Omental fat pad (tissue), 3 donors: ENCODE measurements at regions not wholly inside any gene's neighbourhood (a gene's known extent, or its start where the extent isn't known, plus 50 kb on each side); places are given as distances from the start of the nearest gene placed in this dataset.

Source experiments
- ATAC-seq: fragments of 150-250 bp; one replicate; pipeline ENCODE4 v1.9.1; 2016; ENCODE audit warnings: mild to moderate bottlenecking, moderate library complexity; ENCODE audit not compliant: low FRiP score
- DNase-seq: peaks from one replicate; pipeline ENCODE4 v3.0.0-alpha.2; 2019; ENCODE audit warnings: low spot score
- TF ChIP-seq, protein P1 (sequence below), 3 donors: fragments of 450-650 bp; IDR thresholded peaks; one replicate each; pipeline ENCODE4 v1.5.1; 2016 to 2017; ENCODE audit warnings: antibody characterized with exemption in 3 of 3, mild to moderate bottlenecking in 3 of 3, moderate library complexity in 2 of 3

DNA sequence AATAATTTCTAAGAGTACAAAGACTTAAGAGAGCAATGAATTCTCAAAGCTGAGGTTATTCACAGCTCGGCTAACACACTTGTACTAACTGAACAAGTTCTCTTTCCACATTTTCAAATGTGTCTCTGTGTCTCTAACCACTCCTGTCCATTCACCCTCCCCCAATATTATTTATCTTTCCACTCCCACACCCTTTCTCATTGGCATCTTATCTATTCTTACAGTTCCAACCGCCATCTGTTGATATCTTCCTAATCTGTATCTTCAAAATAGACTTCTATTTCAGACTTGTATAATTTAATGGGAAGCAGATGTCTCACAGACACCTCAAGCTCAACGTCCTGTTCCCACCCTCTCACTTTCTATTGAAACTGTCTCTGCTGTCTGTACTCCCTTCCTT is 205.9 kb downstream of the ANXA1 start:
- no peak for ATAC-seq
- TF ChIP-seq, protein P1, sequence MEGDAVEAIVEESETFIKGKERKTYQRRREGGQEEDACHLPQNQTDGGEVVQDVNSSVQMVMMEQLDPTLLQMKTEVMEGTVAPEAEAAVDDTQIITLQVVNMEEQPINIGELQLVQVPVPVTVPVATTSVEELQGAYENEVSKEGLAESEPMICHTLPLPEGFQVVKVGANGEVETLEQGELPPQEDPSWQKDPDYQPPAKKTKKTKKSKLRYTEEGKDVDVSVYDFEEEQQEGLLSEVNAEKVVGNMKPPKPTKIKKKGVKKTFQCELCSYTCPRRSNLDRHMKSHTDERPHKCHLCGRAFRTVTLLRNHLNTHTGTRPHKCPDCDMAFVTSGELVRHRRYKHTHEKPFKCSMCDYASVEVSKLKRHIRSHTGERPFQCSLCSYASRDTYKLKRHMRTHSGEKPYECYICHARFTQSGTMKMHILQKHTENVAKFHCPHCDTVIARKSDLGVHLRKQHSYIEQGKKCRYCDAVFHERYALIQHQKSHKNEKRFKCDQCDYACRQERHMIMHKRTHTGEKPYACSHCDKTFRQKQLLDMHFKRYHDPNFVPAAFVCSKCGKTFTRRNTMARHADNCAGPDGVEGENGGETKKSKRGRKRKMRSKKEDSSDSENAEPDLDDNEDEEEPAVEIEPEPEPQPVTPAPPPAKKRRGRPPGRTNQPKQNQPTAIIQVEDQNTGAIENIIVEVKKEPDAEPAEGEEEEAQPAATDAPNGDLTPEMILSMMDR (IDR thresholded peaks at IDR 0.05), result no peak
- DNase-seq, result no peak

DNA sequence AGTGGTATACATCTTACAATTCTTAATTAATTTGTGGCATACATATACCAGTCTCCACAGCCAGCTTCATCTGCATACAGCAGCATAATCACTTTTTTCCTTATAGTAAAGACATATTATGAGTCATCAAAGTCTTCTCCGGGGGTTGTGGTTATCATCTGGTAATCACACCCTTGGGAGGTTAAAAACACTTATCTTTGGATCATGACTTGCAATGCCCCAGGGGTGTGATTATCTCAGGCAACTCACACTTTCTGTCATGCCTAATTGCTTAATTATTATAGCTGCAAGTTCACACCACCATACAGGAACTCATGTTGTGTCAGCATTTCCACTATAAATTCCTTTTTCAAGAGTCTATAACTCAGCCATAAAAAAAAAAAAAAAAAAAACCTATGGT is 218.4 kb downstream of the ANXA1 start:
- TF ChIP-seq, protein P1 (IDR thresholded peaks at IDR 0.05), result no peak
- no peak for ATAC-seq
- DNase-seq, result no peak

DNA sequence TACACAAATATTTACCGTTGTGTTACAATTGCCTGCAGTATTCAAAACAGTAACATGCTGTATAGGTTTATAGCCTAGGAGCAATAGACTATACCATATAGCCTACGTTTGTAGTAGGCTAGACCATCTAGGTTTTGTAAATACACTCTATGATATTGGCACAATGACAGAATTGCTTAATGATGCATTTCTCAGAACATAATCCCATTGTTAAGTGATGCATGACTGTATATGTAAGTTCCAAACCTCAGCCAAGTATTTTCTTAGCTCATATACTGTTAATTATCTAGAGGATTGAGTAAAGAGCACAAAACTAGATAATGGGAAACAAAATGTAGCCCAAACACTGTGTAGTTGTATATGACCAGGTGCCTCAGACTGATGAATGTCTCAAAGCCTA is 220.1 kb downstream of the ANXA1 start:
- DNase-seq (no peak), ATAC-seq (no peak)
- TF ChIP-seq, protein P1 (IDR thresholded peaks at IDR 0.05), result no peak

DNA sequence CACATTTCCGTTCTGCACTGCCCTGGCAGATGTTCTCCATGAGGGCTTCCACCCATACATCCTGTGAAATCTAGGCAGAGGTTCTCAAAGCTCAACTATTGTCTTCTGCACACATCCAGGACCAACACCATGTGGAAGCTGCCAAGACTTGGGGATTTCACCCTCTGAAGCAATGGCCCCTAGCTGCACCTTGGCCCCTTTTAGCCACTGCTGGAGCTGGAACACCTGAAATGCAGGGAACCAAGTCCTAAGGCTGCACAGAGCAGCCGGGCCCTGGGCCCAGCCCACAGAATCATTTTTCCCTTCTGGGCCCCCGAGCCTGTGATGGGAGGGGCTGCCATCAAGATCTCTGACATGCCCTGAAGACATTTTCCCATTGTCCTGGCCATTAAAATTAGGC is 228.7 kb downstream of the ANXA1 start:
- ATAC-seq, result no peak

DNA sequence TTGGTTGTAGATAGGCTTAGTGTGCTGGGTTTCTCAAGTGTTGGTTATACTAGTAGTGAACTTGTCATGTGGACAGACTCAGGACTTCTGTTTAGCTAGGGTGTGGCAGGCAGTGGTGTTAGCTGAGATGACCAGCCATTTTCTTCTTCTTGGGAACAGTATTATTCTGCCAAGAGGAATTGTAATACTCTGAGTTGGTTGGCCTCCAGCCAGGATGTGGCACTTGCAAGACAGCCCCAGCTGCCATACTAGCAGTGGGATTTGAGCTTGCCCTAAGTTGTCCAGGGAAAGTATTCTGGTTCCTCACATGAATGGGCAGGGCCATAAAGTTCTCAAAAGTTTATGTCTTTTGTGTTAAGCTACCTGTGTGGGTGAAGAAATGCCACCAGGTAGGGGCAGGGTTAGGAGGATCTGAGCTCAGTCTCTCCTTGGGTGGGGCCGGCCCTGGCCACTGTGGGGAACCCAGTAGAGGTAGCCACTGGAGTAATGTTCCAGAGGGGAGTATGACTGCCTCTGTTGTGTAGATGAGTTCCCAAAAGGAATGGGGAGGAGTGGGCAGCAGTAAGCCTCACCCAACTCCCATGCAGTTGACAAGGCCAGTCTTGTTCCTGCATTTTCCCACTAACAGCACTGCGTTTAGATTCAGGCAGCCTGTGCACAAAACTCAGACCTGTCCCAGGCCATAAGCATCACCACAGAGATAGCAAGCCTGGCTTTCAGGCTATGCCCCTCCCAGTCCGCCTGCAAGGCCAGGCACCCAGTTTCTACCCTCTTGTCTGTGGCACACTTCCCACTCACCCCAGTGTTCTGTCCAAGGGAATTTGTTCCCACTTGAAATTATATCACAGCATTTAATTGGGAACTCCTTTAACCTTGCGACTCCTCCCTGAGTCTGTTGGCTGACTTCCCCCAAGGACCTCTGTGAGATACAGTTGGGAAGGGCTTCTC is 250.7 kb downstream of the ANXA1 start:
- TF ChIP-seq, protein P1 (IDR thresholded peaks at IDR 0.05), result no peak
- ATAC-seq (no peak), DNase-seq (no peak)

More for the DNA sequence above, 228.7 kb downstream of the ANXA1 start:
- TF ChIP-seq, protein P1 (IDR thresholded peaks at IDR 0.05), result no peak
- no peak for DNase-seq

DNA sequence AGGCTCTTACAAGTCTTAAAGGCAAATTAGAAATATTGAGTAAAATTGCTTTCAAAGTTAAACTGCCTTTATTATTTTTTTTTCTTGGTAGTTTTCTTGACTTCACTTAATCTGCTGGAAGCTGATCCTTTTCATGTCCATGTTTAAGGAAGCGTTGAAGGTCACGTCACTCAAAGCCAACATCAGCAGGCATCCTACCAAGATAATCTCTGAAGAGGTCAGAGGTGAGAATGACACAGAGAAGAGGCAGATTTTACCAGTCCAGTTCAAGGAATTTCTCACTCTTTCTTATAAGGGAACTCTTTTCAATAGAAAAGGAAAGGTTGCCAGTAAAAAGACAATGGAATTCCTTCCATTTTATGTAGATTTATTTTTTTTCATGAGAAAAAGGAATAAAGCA is 259.8 kb downstream of the ANXA1 start:
- TF ChIP-seq, protein P1 (IDR thresholded peaks at IDR 0.05), result no peak
- DNase-seq (no peak), ATAC-seq (no peak)

DNA sequence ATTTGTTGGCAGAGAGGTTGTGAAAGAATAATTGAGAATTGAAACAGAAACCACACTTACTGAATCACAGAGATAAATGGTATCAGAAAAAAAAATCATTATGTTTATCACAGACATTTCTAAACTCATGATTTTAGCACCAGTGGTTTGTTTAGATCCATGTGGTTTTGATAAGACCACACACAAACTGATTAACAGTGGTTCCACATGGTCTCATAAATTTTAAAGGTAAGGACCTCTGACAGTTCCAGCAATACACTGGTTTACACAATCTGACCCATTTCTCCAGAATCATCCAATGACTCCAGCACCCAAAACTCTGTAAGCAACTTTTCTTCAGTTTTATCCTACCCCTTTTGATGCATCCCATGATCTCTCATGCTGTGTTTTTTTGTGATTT is 261.2 kb downstream of the ANXA1 start:
- no peak for ATAC-seq
- no peak for DNase-seq
- TF ChIP-seq, protein P1 (IDR thresholded peaks at IDR 0.05), result no peak
